ENCODE measurements at regions not wholly inside any gene's neighbourhood (a gene's known extent, or its start where the extent isn't known, plus 50 kb on each side); places are given as distances from the start of the nearest gene placed in this dataset.
A peak's percentile ranks its signal among the peaks of the same experiment; 100 is the strongest.

GRCh38 chr6:53974941-53975340 lies 136.3 kb upstream of the MLIP start:
- DNase-seq (ENCODE audit: low read depth, low spot score), result no peak

- no peak for DNase-seq (ENCODE audit: low read depth, low spot score)
Observed at GRCh38 chr6:53975941-53976615, 135.2 kb upstream of the MLIP start.

- no peak for DNase-seq (ENCODE audit: low read depth, low spot score)
Observed at GRCh38 chr6:53977551-53977950, 133.7 kb upstream of the MLIP start.

- peak; percentile 11 for DNase-seq (ENCODE audit: low read depth, low spot score)
Observed at GRCh38 chr6:53979468-53980067, 131.7 kb upstream of the MLIP start.

- DNase-seq (ENCODE audit: low read depth, low spot score), result no peak
Observed at GRCh38 chr6:53982366-53983050, 128.7 kb upstream of the MLIP start.

GRCh38 chr6:53983301-53983700 lies 127.9 kb upstream of the MLIP start:
- no peak for DNase-seq (ENCODE audit: low read depth, low spot score)

GRCh38 chr6:53984163-53984562 lies 127.1 kb upstream of the MLIP start:
- DNase-seq (ENCODE audit: low read depth, low spot score), result peak; percentile 51

- DNase-seq (ENCODE audit: low read depth, low spot score), result no peak
Observed at GRCh38 chr6:53984581-53984980, 126.7 kb upstream of the MLIP start.

- DNase-seq (ENCODE audit: low read depth, low spot score), result no peak
Observed at GRCh38 chr6:53985366-53985765, 125.9 kb upstream of the MLIP start.

GRCh38 chr6:53986165-53986720 lies 125.0 kb upstream of the MLIP start:
- peak; percentile 8 for DNase-seq (ENCODE audit: low read depth, low spot score)

GRCh38 chr6:53986721-53987521 lies 124.3 kb upstream of the MLIP start:
- DNase-seq (ENCODE audit: low read depth, low spot score), result no peak

- no peak for DNase-seq (ENCODE audit: low read depth, low spot score)
Observed at GRCh38 chr6:53987522-53987888, 123.7 kb upstream of the MLIP start.

GRCh38 chr6:53989504-53989903 lies 121.7 kb upstream of the MLIP start:
- no peak for DNase-seq (ENCODE audit: low read depth, low spot score)

GRCh38 chr6:53992522-53992921 lies 118.7 kb upstream of the MLIP start:
- DNase-seq (ENCODE audit: low read depth, low spot score), result no peak

GRCh38 chr6:53994201-53994600 lies 117.0 kb upstream of the MLIP start:
- no peak for DNase-seq (ENCODE audit: low read depth, low spot score)

- no peak for DNase-seq (ENCODE audit: low read depth, low spot score)
Observed at GRCh38 chr6:53995935-53996334, 115.3 kb upstream of the MLIP start.

GRCh38 chr6:53998303-53998702 lies 112.9 kb upstream of the MLIP start:
- DNase-seq (ENCODE audit: low read depth, low spot score), result no peak

GRCh38 chr6:53999088-53999755 lies 112.0 kb upstream of the MLIP start:
- no peak for DNase-seq (ENCODE audit: low read depth, low spot score)

- DNase-seq (ENCODE audit: low read depth, low spot score), result no peak
Observed at GRCh38 chr6:54002116-54002515, 109.1 kb upstream of the MLIP start.

- no peak for DNase-seq (ENCODE audit: low read depth, low spot score)
Observed at GRCh38 chr6:54003316-54003715, 107.9 kb upstream of the MLIP start.

- no peak for DNase-seq (ENCODE audit: low read depth, low spot score)
Observed at GRCh38 chr6:54008589-54008988, 102.7 kb upstream of the MLIP start.
